Loucy (cell line): ENCODE measurements at regions not wholly inside any gene's neighbourhood (a gene's known extent, or its start where the extent isn't known, plus 50 kb on each side); places are given as distances from the start of the nearest gene placed in this dataset.

Experiments
- H2AFZ ChIP-seq: fragments of 200-600 bp; sonication (generic); 2 replicates; pipeline ENCODE4 v1.6.0; 2016; ENCODE audit warnings: antibody characterized with exemption, mild to moderate bottlenecking, low read length, moderate library complexity
- H3F3A ChIP-seq: fragments of 200-600 bp; 2 replicates; pipeline ENCODE4 v1.6.0; 2016; ENCODE audit warnings: antibody characterized with exemption, low read depth, mild to moderate bottlenecking
- H3K27me3 ChIP-seq: fragments of 200-600 bp; sonication (generic); 2 replicates; pipeline ENCODE4 v1.6.1; 2014; ENCODE audit warnings: low read length, mild to moderate bottlenecking; ENCODE audit not compliant: insufficient read depth, poor library complexity, severe bottlenecking
- H3K36me3 ChIP-seq: fragments of 200-600 bp; sonication (generic); 2 replicates; pipeline ENCODE4 v1.6.1; 2016; ENCODE audit warnings: low read length; ENCODE audit not compliant: insufficient read depth
- H3K4me1 ChIP-seq: fragments of 200-600 bp; sonication (generic); 2 replicates; pipeline ENCODE4 v1.5.1; 2014; ENCODE audit warnings: low read length, mild to moderate bottlenecking; ENCODE audit not compliant: insufficient read depth, poor library complexity, severe bottlenecking
- H3K4me2 ChIP-seq: fragments of 200-600 bp; sonication (generic); 2 replicates; pipeline ENCODE4 v1.6.0; 2014; ENCODE audit warnings: antibody characterized with exemption, low read length, low read depth, mild to moderate bottlenecking; ENCODE audit not compliant: poor library complexity, severe bottlenecking
- H3K4me3 ChIP-seq: fragments of 200-600 bp; sonication (generic); 2 replicates; pipeline ENCODE4 v1.5.1; 2014; ENCODE audit warnings: low read length, mild to moderate bottlenecking, mixed read lengths; ENCODE audit not compliant: poor library complexity, severe bottlenecking
- H3K79me2 ChIP-seq: fragments of 200-600 bp; sonication (generic); 2 replicates; pipeline ENCODE4 v1.6.1; 2014; ENCODE audit warnings: low read length; ENCODE audit not compliant: insufficient read depth
- H3K9ac ChIP-seq: fragments of 200-600 bp; sonication (generic); 2 replicates; pipeline ENCODE4 v1.6.0; 2014; ENCODE audit warnings: mild to moderate bottlenecking, low read depth, low read length, moderate library complexity; ENCODE audit not compliant: poor library complexity, severe bottlenecking
- H3K9me2 ChIP-seq: fragments of 200-600 bp; sonication (generic); replicated peaks from 2 replicates; pipeline ENCODE4 v1.6.1; 2016; ENCODE audit warnings: low read depth, low read length, mixed read lengths
- H3K9me3 ChIP-seq: fragments of 200-600 bp; sonication (generic); 2 replicates; pipeline ENCODE4 v1.6.1; 2014; ENCODE audit warnings: mild to moderate bottlenecking, antibody characterized with exemption, low read length, low read depth; ENCODE audit not compliant: insufficient read depth
- H4K20me1 ChIP-seq: fragments of 200-600 bp; sonication (generic); 2 replicates; pipeline ENCODE4 v1.6.0; 2014; ENCODE audit warnings: antibody characterized with exemption, low read length, mild to moderate bottlenecking; ENCODE audit not compliant: insufficient read depth, poor library complexity, severe bottlenecking
- EZH2phosphoT487 ChIP-seq: fragments of 200-600 bp; IDR thresholded peaks from 2 replicates; pipeline ENCODE4 v1.6.1; 2018; ENCODE audit warnings: antibody characterized with exemption, mild to moderate bottlenecking, moderate library complexity, borderline replicate concordance
- TF ChIP-seq, protein P1 (sequence below): fragments of 200-600 bp; sonication (generic); conservative IDR thresholded peaks from 2 replicates; pipeline ENCODE4 v1.5.1; 2014; ENCODE audit warnings: mild to moderate bottlenecking, antibody characterized with exemption, low read length

DNA sequence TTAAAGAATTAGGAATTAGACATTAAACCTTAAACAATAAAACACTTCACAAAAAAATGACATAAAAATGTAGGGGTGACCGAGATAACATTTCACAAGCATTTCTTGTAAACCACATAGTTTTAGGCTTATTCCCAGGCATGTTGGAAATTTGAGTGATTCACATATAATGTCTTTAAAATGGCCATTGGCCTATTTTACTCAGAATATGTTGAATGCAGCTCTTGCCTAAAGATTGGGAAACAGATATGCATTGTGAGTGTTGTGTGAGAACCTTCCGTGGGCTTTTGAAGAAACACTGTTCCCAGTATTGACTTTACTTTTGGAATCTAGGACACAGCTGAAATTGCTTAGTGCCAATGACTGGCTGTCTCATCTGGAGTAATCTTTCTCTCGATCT, 79.6 kb downstream of the ARL5B start:
- H3K4me1 ChIP-seq = no peaks in the 10 kb centered on the region

DNA sequence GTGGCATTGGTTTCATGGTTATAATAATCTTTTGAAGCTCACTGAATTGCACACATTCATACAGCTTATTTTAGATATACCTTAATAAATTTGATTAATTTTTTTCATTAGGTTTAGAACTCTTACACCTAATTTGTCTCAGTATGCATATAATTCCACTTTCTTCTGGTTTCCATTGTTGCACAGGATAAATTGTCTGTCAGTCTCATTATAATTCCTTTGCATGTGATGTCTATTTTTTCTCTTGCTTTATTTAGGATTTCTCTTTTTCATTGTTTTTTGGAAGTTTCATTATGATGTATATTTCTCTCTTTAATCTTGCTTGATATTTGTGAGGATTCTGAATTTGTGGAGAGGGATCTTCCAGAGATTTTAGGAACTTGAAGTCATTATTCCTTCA, 84.7 kb downstream of the ARL5B start:
- no peaks in the 10 kb centered on the region for H3K27me3 ChIP-seq
- no peak overlapping the region for H2AFZ ChIP-seq
- no peaks in the 10 kb centered on the region for H3K36me3 ChIP-seq
- H3K9me2 ChIP-seq = no peaks in the 10 kb centered on the region
- no peak overlapping the region for H3K4me3 ChIP-seq
- no peaks in the 10 kb centered on the region for H3F3A ChIP-seq
- TF ChIP-seq EZH2phosphoT487 = no peak
- TF ChIP-seq, protein P1, sequence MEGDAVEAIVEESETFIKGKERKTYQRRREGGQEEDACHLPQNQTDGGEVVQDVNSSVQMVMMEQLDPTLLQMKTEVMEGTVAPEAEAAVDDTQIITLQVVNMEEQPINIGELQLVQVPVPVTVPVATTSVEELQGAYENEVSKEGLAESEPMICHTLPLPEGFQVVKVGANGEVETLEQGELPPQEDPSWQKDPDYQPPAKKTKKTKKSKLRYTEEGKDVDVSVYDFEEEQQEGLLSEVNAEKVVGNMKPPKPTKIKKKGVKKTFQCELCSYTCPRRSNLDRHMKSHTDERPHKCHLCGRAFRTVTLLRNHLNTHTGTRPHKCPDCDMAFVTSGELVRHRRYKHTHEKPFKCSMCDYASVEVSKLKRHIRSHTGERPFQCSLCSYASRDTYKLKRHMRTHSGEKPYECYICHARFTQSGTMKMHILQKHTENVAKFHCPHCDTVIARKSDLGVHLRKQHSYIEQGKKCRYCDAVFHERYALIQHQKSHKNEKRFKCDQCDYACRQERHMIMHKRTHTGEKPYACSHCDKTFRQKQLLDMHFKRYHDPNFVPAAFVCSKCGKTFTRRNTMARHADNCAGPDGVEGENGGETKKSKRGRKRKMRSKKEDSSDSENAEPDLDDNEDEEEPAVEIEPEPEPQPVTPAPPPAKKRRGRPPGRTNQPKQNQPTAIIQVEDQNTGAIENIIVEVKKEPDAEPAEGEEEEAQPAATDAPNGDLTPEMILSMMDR = no peak
- no peaks in the 10 kb centered on the region for H3K9me3 ChIP-seq
- no peak overlapping the region for H3K4me2 ChIP-seq
- no peaks in the 10 kb centered on the region for H4K20me1 ChIP-seq
- H3K4me1 ChIP-seq = no peaks in the 10 kb centered on the region
- no peaks in the 10 kb centered on the region for H3K79me2 ChIP-seq
- no peak overlapping the region for H3K9ac ChIP-seq

More for the DNA sequence above, 79.6 kb downstream of the ARL5B start:
- no peaks in the 10 kb centered on the region for H3K36me3 ChIP-seq
- H3F3A ChIP-seq = no peaks in the 10 kb centered on the region
- no peak for TF ChIP-seq EZH2phosphoT487
- TF ChIP-seq, protein P1 = no peak
- no peak overlapping the region for H2AFZ ChIP-seq
- no peaks in the 10 kb centered on the region for H3K9me3 ChIP-seq
- no peaks in the 10 kb centered on the region for H3K79me2 ChIP-seq
- H3K27me3 ChIP-seq = no peaks in the 10 kb centered on the region
- no peak overlapping the region for H3K4me3 ChIP-seq
- H3K9ac ChIP-seq = no peak overlapping the region
- H3K9me2 ChIP-seq = no peaks in the 10 kb centered on the region
- no peaks in the 10 kb centered on the region for H4K20me1 ChIP-seq
- H3K4me2 ChIP-seq = no peak overlapping the region

DNA sequence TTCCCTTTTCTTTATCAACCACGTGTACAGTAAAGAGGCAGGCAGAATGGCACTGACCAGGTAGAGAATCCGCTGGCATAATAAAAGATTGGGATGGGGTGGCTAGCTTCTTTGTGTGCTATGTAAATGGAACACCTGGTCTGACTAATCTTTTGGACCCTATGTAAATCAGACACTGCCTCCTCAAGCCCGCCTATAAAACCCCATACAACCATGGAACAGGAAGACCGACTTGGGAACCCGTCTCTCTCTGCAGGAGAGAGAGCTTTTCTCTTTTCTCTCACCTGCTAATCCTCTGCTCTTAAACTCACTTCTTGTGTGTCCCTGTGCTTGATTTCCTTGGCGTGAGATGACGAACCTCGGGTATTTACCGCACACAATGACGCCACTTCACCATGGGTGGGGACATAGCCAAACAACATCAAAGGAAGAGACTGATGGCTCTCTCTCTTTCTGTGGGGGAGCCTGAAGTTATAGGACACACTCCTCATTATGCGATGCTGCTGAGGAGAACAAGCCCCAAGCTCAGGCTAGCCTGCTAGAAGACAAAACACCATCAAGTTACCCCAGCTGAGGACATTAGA, 94.2 kb downstream of the ARL5B start:
- no peaks in the 10 kb centered on the region for H3K27me3 ChIP-seq
- no peaks in the 10 kb centered on the region for H3K4me1 ChIP-seq
- H4K20me1 ChIP-seq = no peaks in the 10 kb centered on the region
- H3F3A ChIP-seq = no peaks in the 10 kb centered on the region
- no peaks in the 10 kb centered on the region for H3K36me3 ChIP-seq
- no peak overlapping the region for H2AFZ ChIP-seq
- no peaks in the 10 kb centered on the region for H3K9me2 ChIP-seq
- H3K9ac ChIP-seq = no peak overlapping the region
- no peaks in the 10 kb centered on the region for H3K79me2 ChIP-seq
- TF ChIP-seq EZH2phosphoT487 = no peak
- TF ChIP-seq, protein P1 = no peak
- H3K4me2 ChIP-seq = no peak overlapping the region
- H3K9me3 ChIP-seq = no peaks in the 10 kb centered on the region
- no peak overlapping the region for H3K4me3 ChIP-seq
